Parathyroid adenoma (tissue), 2 donors: ENCODE measurements at regions not wholly inside any gene's neighbourhood (a gene's known extent, or its start where the extent isn't known, plus 50 kb on each side); places are given as distances from the start of the nearest gene placed in this dataset.

Source experiments
- H2AFZ ChIP-seq: fragments of 300-600 bp; sonication (generic); one replicate; pipeline ENCODE4 v1.7.0; 2017; ENCODE audit warnings: antibody characterized with exemption, mild to moderate bottlenecking
- H3K27ac ChIP-seq: fragments of 300-600 bp; sonication (generic); one replicate; pipeline ENCODE4 v1.7.0; 2017
- H3K27me3 ChIP-seq: fragments of 300-600 bp; sonication (generic); one replicate; pipeline ENCODE4 v1.7.0; 2017; ENCODE audit warnings: low read length; ENCODE audit not compliant: control insufficient read depth, insufficient read depth
- H3K36me3 ChIP-seq: fragments of 300-600 bp; sonication (generic); one replicate; pipeline ENCODE4 v1.7.0; 2017; ENCODE audit warnings: low read length; ENCODE audit not compliant: control insufficient read depth, insufficient read depth
- H3K4me1 ChIP-seq: fragments of 300-600 bp; sonication (generic); one replicate; pipeline ENCODE4 v1.7.0; 2017; ENCODE audit warnings: control low read depth
- H3K4me2 ChIP-seq: fragments of 300-600 bp; sonication (generic); one replicate; pipeline ENCODE4 v1.7.0; 2017; ENCODE audit warnings: low read length
- H3K4me3 ChIP-seq: fragments of 300-600 bp; sonication (generic); one replicate; pipeline ENCODE4 v1.7.0; 2017; ENCODE audit warnings: low read depth, low read length
- H3K79me2 ChIP-seq: fragments of 300-600 bp; sonication (generic); one replicate; pipeline ENCODE4 v1.7.0; 2017; ENCODE audit warnings: control low read depth
- H3K9ac ChIP-seq: fragments of 300-600 bp; sonication (generic); one replicate; pipeline ENCODE4 v1.7.0; 2017; ENCODE audit warnings: mild to moderate bottlenecking
- H3K9me3 ChIP-seq: fragments of 300-600 bp; sonication (generic); one replicate; pipeline ENCODE4 v1.7.0; 2017; ENCODE audit warnings: low read length; ENCODE audit not compliant: control insufficient read depth
- TF ChIP-seq, protein P1 (sequence below): fragments of 300-600 bp; sonication (generic); IDR thresholded peaks from one replicate; pipeline ENCODE4 v1.7.0; 2017; ENCODE audit warnings: antibody characterized with exemption, mild to moderate bottlenecking
- donor health status: primary hyperparathyroidism.

DNA sequence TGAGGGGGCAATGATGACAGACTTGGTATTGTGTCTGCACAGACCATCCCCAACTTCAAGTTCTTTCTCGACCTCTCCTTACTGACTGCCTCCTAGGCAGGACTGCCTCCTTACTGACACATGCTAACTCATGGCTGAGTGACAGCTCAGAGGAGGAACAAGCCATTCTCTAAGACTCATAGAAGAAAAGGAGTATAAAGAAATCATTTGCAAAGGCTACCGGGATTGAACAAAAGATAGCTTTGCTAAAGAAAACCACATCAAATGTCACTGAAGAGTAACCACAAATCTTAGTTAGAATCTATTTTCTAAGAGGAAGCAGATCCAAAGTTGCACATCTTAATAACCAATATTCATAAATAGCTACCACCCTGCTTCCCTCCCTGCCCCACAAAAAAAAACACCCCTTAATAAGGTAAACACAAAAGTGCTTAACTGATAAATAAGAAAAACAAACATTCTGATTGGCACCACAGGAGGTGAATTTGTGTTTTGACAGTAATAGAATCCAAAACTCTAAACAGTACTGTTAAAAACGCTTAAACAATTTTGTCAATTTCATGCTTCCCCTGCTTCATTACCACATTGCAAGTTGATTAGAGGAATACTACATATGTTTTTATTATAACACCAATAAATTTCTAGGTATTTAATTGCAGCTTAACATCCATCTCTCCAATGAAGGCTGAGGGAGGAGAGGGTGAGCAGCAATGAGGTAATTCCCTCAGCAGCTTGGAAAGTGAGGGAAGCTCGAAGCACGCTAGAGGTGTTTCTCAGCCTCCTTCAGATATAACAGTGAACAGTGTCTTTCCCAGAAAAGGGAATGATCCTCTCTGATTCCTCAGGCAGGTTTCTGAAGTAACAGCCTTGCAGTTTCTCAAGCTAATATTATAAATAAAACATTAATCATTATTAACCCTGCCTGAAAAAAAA, 160.0 kb downstream of the HNRNPD start:
- Histone ChIP-seq H3K4me3 (no peak overlapping the region), H3K4me1 (no peaks in the 10 kb centered on the region), H3K27me3 (no peaks in the 10 kb centered on the region), H3K79me2 (no peaks in the 10 kb centered on the region), H3K9me3 (no peaks in the 10 kb centered on the region), H2AFZ (no peak overlapping the region), H3K4me2 (no peak overlapping the region), H3K27ac (no peak overlapping the region), H3K36me3 (no peaks in the 10 kb centered on the region), H3K9ac (no peak overlapping the region)
- TF ChIP-seq, protein P1, sequence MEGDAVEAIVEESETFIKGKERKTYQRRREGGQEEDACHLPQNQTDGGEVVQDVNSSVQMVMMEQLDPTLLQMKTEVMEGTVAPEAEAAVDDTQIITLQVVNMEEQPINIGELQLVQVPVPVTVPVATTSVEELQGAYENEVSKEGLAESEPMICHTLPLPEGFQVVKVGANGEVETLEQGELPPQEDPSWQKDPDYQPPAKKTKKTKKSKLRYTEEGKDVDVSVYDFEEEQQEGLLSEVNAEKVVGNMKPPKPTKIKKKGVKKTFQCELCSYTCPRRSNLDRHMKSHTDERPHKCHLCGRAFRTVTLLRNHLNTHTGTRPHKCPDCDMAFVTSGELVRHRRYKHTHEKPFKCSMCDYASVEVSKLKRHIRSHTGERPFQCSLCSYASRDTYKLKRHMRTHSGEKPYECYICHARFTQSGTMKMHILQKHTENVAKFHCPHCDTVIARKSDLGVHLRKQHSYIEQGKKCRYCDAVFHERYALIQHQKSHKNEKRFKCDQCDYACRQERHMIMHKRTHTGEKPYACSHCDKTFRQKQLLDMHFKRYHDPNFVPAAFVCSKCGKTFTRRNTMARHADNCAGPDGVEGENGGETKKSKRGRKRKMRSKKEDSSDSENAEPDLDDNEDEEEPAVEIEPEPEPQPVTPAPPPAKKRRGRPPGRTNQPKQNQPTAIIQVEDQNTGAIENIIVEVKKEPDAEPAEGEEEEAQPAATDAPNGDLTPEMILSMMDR = no peak

DNA sequence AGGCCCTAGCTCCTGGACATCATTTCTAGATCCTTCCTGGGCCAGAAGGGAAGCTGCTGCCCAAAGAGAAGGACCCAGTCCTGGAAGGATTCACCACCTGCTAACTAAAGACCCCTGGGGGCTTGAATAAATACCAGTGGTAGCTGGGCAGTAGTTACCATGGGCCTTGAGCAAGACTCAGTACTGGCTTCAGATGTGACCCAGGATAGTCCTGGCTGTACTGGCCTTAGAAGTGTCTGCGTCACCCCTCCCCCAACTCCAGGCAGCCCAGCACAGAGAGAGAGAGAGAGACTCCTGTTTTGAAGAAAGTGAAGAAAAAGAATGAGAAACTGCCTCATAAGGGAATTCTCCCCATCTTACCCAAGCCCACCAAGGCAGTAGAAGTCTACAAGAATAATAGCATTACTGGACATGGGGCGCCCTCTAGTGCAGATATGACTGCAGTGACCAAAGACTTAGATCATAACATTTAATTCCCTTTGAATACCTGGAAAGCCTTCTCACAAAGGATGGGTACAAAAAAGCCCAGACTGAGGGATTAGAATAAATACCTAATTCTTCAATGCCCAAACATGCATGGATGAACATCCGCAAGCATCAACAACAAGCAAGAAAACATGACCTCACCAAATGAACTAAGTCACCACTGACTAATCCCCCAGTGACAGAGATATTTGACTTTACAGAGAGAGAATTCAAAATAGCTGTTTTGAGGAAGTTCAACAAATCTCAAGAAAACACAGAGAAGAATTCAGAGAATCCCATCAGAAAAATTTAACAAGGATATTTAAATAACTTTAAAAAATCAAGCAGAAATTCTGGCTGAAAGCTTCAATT, 171.8 kb downstream of the HNRNPD start:
- no peaks in the 10 kb centered on the region for H3K36me3 ChIP-seq

DNA sequence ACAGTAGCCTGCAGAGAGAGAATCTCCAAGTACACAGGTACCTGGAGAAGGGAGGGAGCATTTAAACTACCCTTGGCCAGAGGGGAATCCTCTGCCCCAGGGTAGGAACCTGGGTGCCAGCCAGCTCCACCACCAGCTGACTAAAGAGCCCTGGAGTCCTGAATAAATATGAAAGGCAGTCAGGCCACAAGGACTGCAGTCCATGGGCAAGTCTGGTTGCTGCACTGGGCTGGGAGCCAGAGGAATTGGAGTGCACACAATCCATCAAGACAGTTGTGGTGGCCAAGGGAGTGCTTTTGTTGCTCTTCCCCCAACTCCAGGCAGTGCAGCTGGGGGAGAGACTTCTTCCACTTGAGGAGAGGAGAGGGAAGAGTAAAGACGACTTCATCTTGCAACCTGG, 172.5 kb downstream of the HNRNPD start:
- Histone ChIP-seq H3K27me3 (no peaks in the 10 kb centered on the region), H3K79me2 (no peaks in the 10 kb centered on the region), H3K36me3 (no peaks in the 10 kb centered on the region), H3K4me1 (no peaks in the 10 kb centered on the region), H3K9ac (no peak overlapping the region), H2AFZ (no peak overlapping the region), H3K4me2 (no peak overlapping the region), H3K4me3 (no peak overlapping the region), H3K27ac (no peak overlapping the region), H3K9me3 (no peaks in the 10 kb centered on the region)
- TF ChIP-seq, protein P1 = no peak

More for the DNA sequence above, 171.8 kb downstream of the HNRNPD start:
- H3K4me1 ChIP-seq = no peaks in the 10 kb centered on the region
- H3K4me2 ChIP-seq = no peak overlapping the region
- H3K9ac ChIP-seq = no peak overlapping the region
- H3K79me2 ChIP-seq = no peaks in the 10 kb centered on the region
- no peaks in the 10 kb centered on the region for H3K27me3 ChIP-seq
- H3K9me3 ChIP-seq = no peaks in the 10 kb centered on the region
- TF ChIP-seq, protein P1 = no peak
- no peak overlapping the region for H2AFZ ChIP-seq
- no peak overlapping the region for H3K4me3 ChIP-seq
- H3K27ac ChIP-seq = no peak overlapping the region

DNA sequence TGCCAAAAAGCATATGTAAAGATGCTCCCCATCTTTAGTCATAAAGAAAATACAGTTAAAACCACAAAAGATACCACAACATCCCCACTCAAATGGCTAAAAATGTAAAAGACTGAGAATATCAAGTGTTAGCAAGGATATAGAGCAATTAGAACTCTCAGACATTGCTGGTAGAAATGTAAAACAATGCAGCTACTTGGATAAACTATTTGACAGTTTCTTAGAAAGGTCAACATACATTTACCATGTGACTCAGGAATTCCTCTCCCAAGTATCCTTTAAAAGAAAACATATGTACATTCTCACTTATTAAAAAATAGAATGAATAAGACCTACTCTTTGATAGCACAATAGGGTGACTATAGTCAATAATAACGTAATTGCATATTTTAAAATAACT, 173.7 kb downstream of the HNRNPD start:
- H3K4me1 ChIP-seq = no peaks in the 10 kb centered on the region
- H3K27me3 ChIP-seq = no peaks in the 10 kb centered on the region
- no peak overlapping the region for H3K4me2 ChIP-seq
- H3K36me3 ChIP-seq = no peaks in the 10 kb centered on the region
- no peak overlapping the region for H2AFZ ChIP-seq
- H3K27ac ChIP-seq = no peak overlapping the region
- no peak overlapping the region for H3K4me3 ChIP-seq
- no peaks in the 10 kb centered on the region for H3K9me3 ChIP-seq
- TF ChIP-seq, protein P1 = no peak
- H3K9ac ChIP-seq = no peak overlapping the region
- H3K79me2 ChIP-seq = no peaks in the 10 kb centered on the region
